ENCODE measurements at regions not wholly inside any gene's neighbourhood (a gene's known extent, or its start where the extent isn't known, plus 50 kb on each side); places are given as distances from the start of the nearest gene placed in this dataset.
A peak's percentile ranks its signal among the peaks of the same experiment; 100 is the strongest.

GRCh38 chr11:33520112-33520511 is 180.5 kb downstream of the C11orf91 start:
- no peak for DNase-seq

GRCh38 chr11:33515347-33515746 is 185.3 kb downstream of the C11orf91 start:
- DNase-seq = no peak

GRCh38 chr11:33514079-33514925 is 186.3 kb downstream of the C11orf91 start:
- no peak for DNase-seq

GRCh38 chr11:33509632-33510031 is 191.0 kb downstream of the C11orf91 start:
- DNase-seq = no peak

- no peak for DNase-seq
These were observed 192.7 kb downstream of the C11orf91 start for GRCh38 chr11:33507967-33508366.

- DNase-seq = no peak
These were observed 193.3 kb downstream of the C11orf91 start for GRCh38 chr11:33507356-33507755.

- no peak for DNase-seq
These were observed 195.5 kb downstream of the C11orf91 start for GRCh38 chr11:33505093-33505492.

GRCh38 chr11:33500861-33501479 is 199.7 kb downstream of the C11orf91 start:
- DNase-seq = peak; percentile 8

- no peak for DNase-seq
These were observed 200.3 kb downstream of the C11orf91 start for GRCh38 chr11:33500332-33500731.

GRCh38 chr11:33492596-33492995 is 208.0 kb downstream of the C11orf91 start:
- DNase-seq = no peak

GRCh38 chr11:33490842-33491370 is 209.7 kb downstream of the C11orf91 start:
- no peak for DNase-seq

- no peak for DNase-seq
These were observed 211.7 kb downstream of the C11orf91 start for GRCh38 chr11:33488971-33489370.

GRCh38 chr11:33480626-33481025 is 220.0 kb downstream of the C11orf91 start:
- no peak for DNase-seq

- DNase-seq = no peak
These were observed 221.4 kb downstream of the C11orf91 start for GRCh38 chr11:33479231-33479630.

GRCh38 chr11:33478111-33478573 is 221.0 kb downstream of the HIPK3 start:
- no peak for DNase-seq

- DNase-seq = peak; percentile 14
These were observed 219.9 kb downstream of the HIPK3 start for GRCh38 chr11:33476945-33477606.

- peak; percentile 3 for DNase-seq
These were observed 218.8 kb downstream of the HIPK3 start for GRCh38 chr11:33475993-33476392.

GRCh38 chr11:33474866-33475265 is 217.7 kb downstream of the HIPK3 start:
- no peak for DNase-seq

- DNase-seq = no peak
These were observed 214.4 kb downstream of the HIPK3 start for GRCh38 chr11:33471541-33471940.

GRCh38 chr11:33467966-33468365 is 210.8 kb downstream of the HIPK3 start:
- no peak for DNase-seq

GRCh38 chr11:33463059-33463458 is 205.9 kb downstream of the HIPK3 start:
- no peak for DNase-seq

GRCh38 chr11:33461369-33462125 is 204.4 kb downstream of the HIPK3 start:
- no peak for DNase-seq

- DNase-seq = no peak
These were observed 200.8 kb downstream of the HIPK3 start for GRCh38 chr11:33457948-33458347.

Data from kidney glomerular epithelial cell (primary cell).